Kidney (tissue), 13 donors: ENCODE measurements at regions not wholly inside any gene's neighbourhood (a gene's known extent, or its start where the extent isn't known, plus 50 kb on each side); places are given as distances from the start of the nearest gene placed in this dataset.

Source experiments
- DNase-seq, 5 donors: peaks; one replicate each; pipeline ENCODE4 v3.0.0-alpha.2; 2013 to 2020
- FAIRE-seq: peaks from 2 replicates; lab custom pipeline; 2012; peaks lifted over from hg19 to GRCh38; lab: Jason Lieb, UNC
- H3K27ac ChIP-seq, 2 donors: one replicate each; pipeline ENCODE4 v1.7.0; 2013; ENCODE audit warnings: low read depth in 2 of 2, low read length in 2 of 2, inconsistent platforms in 1 of 2
- H3K27me3 ChIP-seq: one replicate; pipeline ENCODE4 v1.7.1; 2013; ENCODE audit warnings: low read length, inconsistent platforms; ENCODE audit not compliant: control insufficient read depth, insufficient read depth
- H3K36me3 ChIP-seq, 3 donors: one replicate each; pipeline versions ENCODE4 v1.7.0 to v1.7.1; 2013; ENCODE audit warnings: low read length in 3 of 3, control low read depth in 1 of 3, inconsistent platforms in 1 of 3; ENCODE audit not compliant: insufficient read depth in 3 of 3, control insufficient read depth in 2 of 3
- H3K4me1 ChIP-seq, 3 donors: one replicate each; pipeline versions ENCODE4 v1.7.0 to v1.7.1; 2013; ENCODE audit warnings: low read length in 3 of 3, inconsistent platforms in 1 of 3, low read depth in 1 of 3; ENCODE audit not compliant: control insufficient read depth in 2 of 3, insufficient read depth in 2 of 3
- H3K4me3 ChIP-seq, 3 donors: one replicate each; pipeline versions ENCODE4 v1.7.0 to v1.8.1; 2013; ENCODE audit warnings: low read length in 3 of 3, control low read depth in 1 of 3, inconsistent platforms in 1 of 3
- H3K9ac ChIP-seq, 3 donors: one replicate each; pipeline versions ENCODE4 v1.7.0 to v1.7.1; 2013; ENCODE audit warnings: low read length in 3 of 3, control low read depth in 1 of 3, inconsistent platforms in 1 of 3
- H3K9me3 ChIP-seq, 3 donors: one replicate each; pipeline versions ENCODE4 v1.7.0 to v1.7.1; 2013; ENCODE audit warnings: low read length in 3 of 3, control low read depth in 1 of 3, inconsistent platforms in 1 of 3; ENCODE audit not compliant: control insufficient read depth in 2 of 3, insufficient read depth in 1 of 3
- CTCF ChIP-seq: IDR thresholded peaks from 3 replicates; pipeline ENCODE4 v1.5.1; 2012; ENCODE audit warnings: mild to moderate bottlenecking, moderate library complexity, borderline replicate concordance; ENCODE audit not compliant: insufficient read depth; ENCODE audit errors: extremely low read depth
- intact Hi-C: fragments of 100-400 bp; cut with DNase I; formaldehyde crosslinking; loops from one replicate; pipeline ENCODE4 v1.11.1; 2022
- donor health status: control.
- donor health status: control.
- donor health status: control.
- donor health status: control.
- donor health status: control.
- donor health status: DM: yes; HTN: yes; CAD: no.
- donor health status: Normal renal cell carcinoma (clear cell type).

DNA sequence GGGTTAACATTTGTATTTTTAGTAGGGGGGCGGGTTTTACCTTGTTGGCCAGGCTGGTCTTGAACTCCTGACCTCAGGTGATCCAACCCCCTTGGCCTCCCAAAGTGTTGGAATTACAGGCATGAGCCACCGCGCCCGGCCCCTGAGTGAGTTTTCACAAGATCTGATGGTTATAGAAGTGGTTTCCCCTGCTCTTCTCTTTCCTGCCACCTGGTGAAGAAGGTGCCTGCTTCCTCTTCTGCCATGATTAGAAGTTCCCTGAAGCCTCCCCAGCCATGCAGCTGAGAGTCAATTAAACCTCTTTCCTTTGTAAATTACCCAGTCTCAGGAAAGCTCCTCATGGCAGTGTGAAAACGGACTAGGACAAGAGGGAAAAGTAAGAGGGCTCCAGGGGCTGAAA is 259.1 kb upstream of the PLET1 start:
- Histone ChIP-seq H3K9me3 (no peaks in the 10 kb centered on the region), H3K4me3 (no peak overlapping the region), H3K27me3 (no peaks in the 10 kb centered on the region), H3K36me3 (no peaks in the 10 kb centered on the region), H3K4me1 (peaks cover 0 to 4% (median 0%) of the 10 kb centered on the region in 3 donors), H3K27ac (no peak overlapping the region), H3K9ac (no peak overlapping the region)
- FAIRE-seq, result no peak
- intact Hi-C loops, result no loop called here
- no peak for DNase-seq
- TF ChIP-seq CTCF, result no peak

- peaks cover 0 to 8% (median 0%) of the 10 kb centered on the region in 3 donors for H3K4me1 ChIP-seq
Observed at GRCh38 chr11:112520354-112520753, 259.7 kb upstream of the PLET1 start.

DNA sequence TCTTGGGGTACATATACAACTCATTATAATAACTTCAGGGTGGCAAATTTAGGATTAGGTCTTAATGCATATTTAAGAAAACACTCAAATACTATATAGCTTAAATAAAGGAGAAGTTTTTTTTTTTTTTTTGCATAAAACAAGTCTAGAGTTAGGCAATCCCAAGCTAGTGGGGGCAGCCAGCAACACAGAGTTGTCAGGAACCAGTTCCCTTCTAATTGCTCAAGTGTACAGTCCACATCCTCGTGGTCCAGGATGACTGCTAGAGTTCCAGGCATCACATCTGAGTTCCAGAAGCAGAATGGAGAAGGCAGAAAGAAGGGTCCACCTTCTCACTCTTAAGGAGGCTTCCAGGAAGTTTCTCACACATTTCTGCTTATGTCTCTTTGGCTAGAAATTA is 261.9 kb upstream of the PLET1 start:
- H3K9me3 ChIP-seq, result no peaks in the 10 kb centered on the region
- no peaks in the 10 kb centered on the region for H3K36me3 ChIP-seq
- intact Hi-C loops, result no loop called here
- no peak overlapping the region for H3K9ac ChIP-seq
- TF ChIP-seq CTCF, result no peak
- FAIRE-seq (no peak), DNase-seq (no peak)
- H3K4me1 ChIP-seq, result peaks cover 0 to 8% (median 0%) of the 10 kb centered on the region in 3 donors
- H3K27ac ChIP-seq, result no peak overlapping the region
- H3K4me3 ChIP-seq, result no peak overlapping the region
- no peaks in the 10 kb centered on the region for H3K27me3 ChIP-seq

More at GRCh38 chr11:112520354-112520753, 259.7 kb upstream of the PLET1 start:
- no peak overlapping the region for H3K27ac ChIP-seq
- intact Hi-C loops, result no loop called here
- H3K36me3 ChIP-seq, result no peaks in the 10 kb centered on the region
- no peak for FAIRE-seq
- H3K9ac ChIP-seq, result no peak overlapping the region
- no peak for TF ChIP-seq CTCF
- H3K27me3 ChIP-seq, result no peaks in the 10 kb centered on the region
- DNase-seq, result no peak
- no peak overlapping the region for H3K4me3 ChIP-seq
- no peaks in the 10 kb centered on the region for H3K9me3 ChIP-seq

DNA sequence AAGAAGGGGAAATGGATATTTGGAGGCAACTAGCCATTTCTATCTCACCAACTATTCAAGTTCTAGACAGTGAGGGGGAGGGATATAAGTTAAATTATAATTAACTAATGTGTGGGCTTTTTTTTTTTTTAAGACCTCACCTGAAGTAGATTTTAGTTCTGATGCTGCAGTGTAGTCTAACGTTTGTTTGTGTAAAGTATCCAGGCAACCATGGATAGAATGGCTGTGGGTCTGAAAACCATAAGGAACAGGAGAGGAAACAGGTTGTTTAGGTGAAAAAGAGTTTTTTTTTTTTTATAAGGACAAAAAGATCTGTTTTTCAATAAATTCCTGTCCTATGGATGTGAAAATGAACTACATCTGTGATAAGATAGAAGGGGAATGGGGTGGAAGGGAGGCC is 262.4 kb upstream of the PLET1 start:
- TF ChIP-seq CTCF, result no peak
- H3K27ac ChIP-seq, result no peak overlapping the region
- FAIRE-seq, result no peak

More for the DNA sequence above, 262.4 kb upstream of the PLET1 start:
- Histone ChIP-seq H3K4me3 (no peak overlapping the region), H3K9ac (no peak overlapping the region), H3K27me3 (no peaks in the 10 kb centered on the region), H3K36me3 (no peaks in the 10 kb centered on the region), H3K4me1 (peaks cover 0 to 8% (median 0%) of the 10 kb centered on the region in 3 donors), H3K9me3 (no peaks in the 10 kb centered on the region)
- DNase-seq, result peak in 1 of 5 donors; percentile 32
- intact Hi-C loops, result no loop called here
